Esophagus (tissue), 2 donors: ENCODE measurements at regions not wholly inside any gene's neighbourhood (a gene's known extent, or its start where the extent isn't known, plus 50 kb on each side); places are given as distances from the start of the nearest gene placed in this dataset.

Experiments used
- H3K27ac ChIP-seq, 2 donors: one replicate each; pipeline ENCODE4 v1.5.1; 2013; ENCODE audit warnings: low read depth in 2 of 2, mild to moderate bottlenecking in 2 of 2, inconsistent platforms in 1 of 2, low read length in 1 of 2, moderate library complexity in 1 of 2
- H3K27me3 ChIP-seq, 2 donors: one replicate each; pipeline ENCODE4 v1.6.1; 2013; ENCODE audit warnings: low read length in 2 of 2, control low read depth in 1 of 2, mild to moderate bottlenecking in 1 of 2; ENCODE audit not compliant: insufficient read depth in 2 of 2, control insufficient read depth in 1 of 2
- H3K36me3 ChIP-seq, 2 donors: one replicate each; pipeline ENCODE4 v1.6.1; 2013; ENCODE audit warnings: low read length in 1 of 2; ENCODE audit not compliant: control insufficient read depth in 2 of 2, insufficient read depth in 2 of 2
- H3K4me1 ChIP-seq, 2 donors: one replicate each; pipeline ENCODE4 v1.6.1; 2013; ENCODE audit warnings: low read length in 1 of 2; ENCODE audit not compliant: control insufficient read depth in 2 of 2, insufficient read depth in 2 of 2
- H3K4me3 ChIP-seq, 2 donors: one replicate each; pipeline ENCODE4 v1.5.1; 2013; ENCODE audit warnings: low read length in 2 of 2, mild to moderate bottlenecking in 2 of 2, low read depth in 1 of 2, moderate library complexity in 1 of 2
- H3K9me3 ChIP-seq, 2 donors: one replicate each; pipeline ENCODE4 v1.6.1; 2013; ENCODE audit warnings: mild to moderate bottlenecking in 2 of 2, low read depth in 1 of 2, low read length in 1 of 2, moderate library complexity in 1 of 2; ENCODE audit not compliant: control insufficient read depth in 2 of 2, insufficient read depth in 1 of 2
- WGBS, 2 donors: extraction: QIAGEN DNeasy Blood & Tissue Kit; methylation state at CpG; one replicate each; pipeline ENCODE4 v1.1.7; 2013; 5-methylcytosine and 5-hydroxymethylcytosine counted together
- donor health status: healthy with polysubstance abuse.
- donor health status: Bipolar disorder and iron deficiency.

GRCh38 chr18:56475250-56475649 lies 163.1 kb downstream of the TXNL1 start:
- Histone ChIP-seq H3K4me3 (no peak overlapping the region), H3K27ac (no peak overlapping the region), H3K36me3 (no peaks in the 10 kb centered on the region), H3K27me3 (no peaks in the 10 kb centered on the region), H3K9me3 (no peaks in the 10 kb centered on the region), H3K4me1 (no peaks in the 10 kb centered on the region)
- WGBS, 2 donors = 66 to 77% methylated on average over 2 of the region's 2 CpGs

- Histone ChIP-seq H3K4me3 (no peak overlapping the region), H3K4me1 (no peaks in the 10 kb centered on the region), H3K27me3 (no peaks in the 10 kb centered on the region), H3K9me3 (no peaks in the 10 kb centered on the region), H3K27ac (no peak overlapping the region), H3K36me3 (no peaks in the 10 kb centered on the region)
- 83 to 90% methylated on average over 8 of the region's 8 CpGs for WGBS, 2 donors
Observed at GRCh38 chr18:56473400-56474024, 164.9 kb downstream of the TXNL1 start.

GRCh38 chr18:56470406-56471351 lies 167.7 kb downstream of the TXNL1 start:
- Histone ChIP-seq H3K36me3 (no peaks in the 10 kb centered on the region), H3K4me1 (no peaks in the 10 kb centered on the region), H3K4me3 (no peak overlapping the region), H3K27me3 (no peaks in the 10 kb centered on the region), H3K27ac (no peak overlapping the region), H3K9me3 (no peaks in the 10 kb centered on the region)
- 65 to 77% methylated on average over 5 of the region's 5 CpGs for WGBS, 2 donors

GRCh38 chr18:56469582-56469981 lies 168.8 kb downstream of the TXNL1 start:
- H3K36me3 ChIP-seq = no peaks in the 10 kb centered on the region
- H3K4me1 ChIP-seq = no peaks in the 10 kb centered on the region
- H3K4me3 ChIP-seq = no peak overlapping the region
- no peaks in the 10 kb centered on the region for H3K27me3 ChIP-seq
- no peak overlapping the region for H3K27ac ChIP-seq
- 66 to 71% methylated on average over 4 of the region's 4 CpGs for WGBS, 2 donors
- H3K9me3 ChIP-seq = no peaks in the 10 kb centered on the region

- Histone ChIP-seq H3K9me3 (no peaks in the 10 kb centered on the region), H3K4me3 (no peak overlapping the region), H3K27ac (peak overlapping the region in 1 of 2 donors; percentile 9), H3K4me1 (no peaks in the 10 kb centered on the region), H3K27me3 (no peaks in the 10 kb centered on the region), H3K36me3 (no peaks in the 10 kb centered on the region)
- WGBS, 2 donors = 56 to 69% methylated on average over 1 of the region's 1 CpG
Observed at GRCh38 chr18:56468396-56468795, 170.0 kb downstream of the TXNL1 start.

- 75 to 88% methylated on average over 1 of the region's 1 CpG for WGBS, 2 donors
- no peaks in the 10 kb centered on the region for H3K36me3 ChIP-seq
Observed at GRCh38 chr18:56462276-56462675, 176.1 kb downstream of the TXNL1 start.

GRCh38 chr18:56461151-56461550 lies 177.2 kb downstream of the TXNL1 start:
- 67% methylated on average over 1 of the region's 1 CpG for WGBS, 2 donors
- Histone ChIP-seq H3K27ac (peak overlapping the region in 1 of 2 donors; percentile 9), H3K4me3 (no peak overlapping the region), H3K9me3 (no peaks in the 10 kb centered on the region), H3K27me3 (no peaks in the 10 kb centered on the region), H3K36me3 (no peaks in the 10 kb centered on the region), H3K4me1 (no peaks in the 10 kb centered on the region)

More at GRCh38 chr18:56462276-56462675, 176.1 kb downstream of the TXNL1 start:
- no peaks in the 10 kb centered on the region for H3K9me3 ChIP-seq
- H3K4me1 ChIP-seq = no peaks in the 10 kb centered on the region
- H3K27me3 ChIP-seq = no peaks in the 10 kb centered on the region
- no peak overlapping the region for H3K4me3 ChIP-seq
- H3K27ac ChIP-seq = no peak overlapping the region

GRCh38 chr18:56460581-56460980 lies 177.8 kb downstream of the TXNL1 start:
- no peaks in the 10 kb centered on the region for H3K36me3 ChIP-seq
- peak overlapping the region; percentile 57 to 69 for H3K27ac ChIP-seq
- H3K9me3 ChIP-seq = no peaks in the 10 kb centered on the region
- H3K4me1 ChIP-seq = no peaks in the 10 kb centered on the region
- H3K4me3 ChIP-seq = no peak overlapping the region
- 44 to 52% methylated on average over 3 of the region's 3 CpGs for WGBS, 2 donors
- H3K27me3 ChIP-seq = no peaks in the 10 kb centered on the region

GRCh38 chr18:56458770-56459712 lies 179.4 kb downstream of the TXNL1 start:
- Histone ChIP-seq H3K27me3 (no peaks in the 10 kb centered on the region), H3K36me3 (no peaks in the 10 kb centered on the region), H3K4me1 (no peaks in the 10 kb centered on the region), H3K9me3 (no peaks in the 10 kb centered on the region), H3K4me3 (no peak overlapping the region), H3K27ac (no peak overlapping the region)
- 75 to 78% methylated on average over 13 of the region's 13 CpGs for WGBS, 2 donors
